ENCODE measurements at regions not wholly inside any gene's neighbourhood (a gene's known extent, or its start where the extent isn't known, plus 50 kb on each side); places are given as distances from the start of the nearest gene placed in this dataset.

- Histone ChIP-seq H3K9me2 (ENCODE audit: low read depth, low read length) (no peaks in the 10 kb centered on the region), H3K4me3 (ENCODE audit: low read depth, low read length, poor library complexity, severe bottlenecking) (no peak overlapping the region), H3K4me2 (ENCODE audit: low read length) (no peak overlapping the region), H3F3A (ENCODE audit: insufficient read depth, low read length) (no peaks in the 10 kb centered on the region), H3K36me3 (ENCODE audit: insufficient read depth, low read length) (no peaks in the 10 kb centered on the region), H3K9ac (ENCODE audit: low read length) (no peak overlapping the region), H4K20me1 (ENCODE audit: insufficient read depth, low read length) (no peaks in the 10 kb centered on the region), H3K79me2 (ENCODE audit: insufficient read depth, low read length) (no peaks in the 10 kb centered on the region), H3K9me3 (ENCODE audit: low read length) (no peaks in the 10 kb centered on the region), H3K4me1 (ENCODE audit: insufficient read depth, low read length, severe bottlenecking) (no peaks in the 10 kb centered on the region), H3K27ac (ENCODE audit: low read depth, low read length, poor library complexity, severe bottlenecking) (no peak overlapping the region), H2AFZ (ENCODE audit: low read length) (no peak overlapping the region), H3K27me3 (ENCODE audit: insufficient read depth, low read length) (no peaks in the 10 kb centered on the region)
- TF ChIP-seq CTCF (IDR thresholded peaks at IDR 0.05; ENCODE audit: low read length), result no peak
- TF ChIP-seq EZH2 (IDR thresholded peaks at IDR 0.05; ENCODE audit: borderline replicate concordance, low read length), result no peak
Observed at GRCh38 chr10:10846504-10846900, 171.2 kb upstream of the CELF2 start.

GRCh38 chr10:10847387-10847786 is 170.3 kb upstream of the CELF2 start:
- H3K4me1 ChIP-seq (ENCODE audit: insufficient read depth, low read length, severe bottlenecking), result no peaks in the 10 kb centered on the region

GRCh38 chr10:10848488-10849111 is 169.1 kb upstream of the CELF2 start:
- H3K4me3 ChIP-seq (ENCODE audit: low read depth, low read length, poor library complexity, severe bottlenecking), result no peak overlapping the region
- no peaks in the 10 kb centered on the region for H3K9me3 ChIP-seq (ENCODE audit: low read length)
- no peaks in the 10 kb centered on the region for H3K79me2 ChIP-seq (ENCODE audit: insufficient read depth, low read length)
- H3K4me2 ChIP-seq (ENCODE audit: low read length), result no peak overlapping the region
- no peaks in the 10 kb centered on the region for H3K36me3 ChIP-seq (ENCODE audit: insufficient read depth, low read length)
- H2AFZ ChIP-seq (ENCODE audit: low read length), result no peak overlapping the region
- no peak overlapping the region for H3K9ac ChIP-seq (ENCODE audit: low read length)
- TF ChIP-seq CTCF (IDR thresholded peaks at IDR 0.05; ENCODE audit: low read length), result no peak
- no peak for TF ChIP-seq EZH2 (IDR thresholded peaks at IDR 0.05; ENCODE audit: borderline replicate concordance, low read length)
- no peaks in the 10 kb centered on the region for H3K9me2 ChIP-seq (ENCODE audit: low read depth, low read length)
- H3K4me1 ChIP-seq (ENCODE audit: insufficient read depth, low read length, severe bottlenecking), result no peaks in the 10 kb centered on the region
- no peaks in the 10 kb centered on the region for H4K20me1 ChIP-seq (ENCODE audit: insufficient read depth, low read length)
- no peaks in the 10 kb centered on the region for H3F3A ChIP-seq (ENCODE audit: insufficient read depth, low read length)
- H3K27me3 ChIP-seq (ENCODE audit: insufficient read depth, low read length), result no peaks in the 10 kb centered on the region
- no peak overlapping the region for H3K27ac ChIP-seq (ENCODE audit: low read depth, low read length, poor library complexity, severe bottlenecking)

More at GRCh38 chr10:10847387-10847786, 170.3 kb upstream of the CELF2 start:
- H3K4me2 ChIP-seq (ENCODE audit: low read length), result no peak overlapping the region
- H3K27me3 ChIP-seq (ENCODE audit: insufficient read depth, low read length), result no peaks in the 10 kb centered on the region
- H2AFZ ChIP-seq (ENCODE audit: low read length), result no peak overlapping the region
- no peak overlapping the region for H3K27ac ChIP-seq (ENCODE audit: low read depth, low read length, poor library complexity, severe bottlenecking)
- H3K79me2 ChIP-seq (ENCODE audit: insufficient read depth, low read length), result no peaks in the 10 kb centered on the region
- H3K9me2 ChIP-seq (ENCODE audit: low read depth, low read length), result no peaks in the 10 kb centered on the region
- no peaks in the 10 kb centered on the region for H3F3A ChIP-seq (ENCODE audit: insufficient read depth, low read length)
- no peak overlapping the region for H3K4me3 ChIP-seq (ENCODE audit: low read depth, low read length, poor library complexity, severe bottlenecking)
- no peaks in the 10 kb centered on the region for H3K9me3 ChIP-seq (ENCODE audit: low read length)
- H3K36me3 ChIP-seq (ENCODE audit: insufficient read depth, low read length), result no peaks in the 10 kb centered on the region
- TF ChIP-seq CTCF (IDR thresholded peaks at IDR 0.05; ENCODE audit: low read length) (no peak), EZH2 (IDR thresholded peaks at IDR 0.05; ENCODE audit: borderline replicate concordance, low read length) (no peak)
- no peaks in the 10 kb centered on the region for H4K20me1 ChIP-seq (ENCODE audit: insufficient read depth, low read length)
- H3K9ac ChIP-seq (ENCODE audit: low read length), result no peak overlapping the region
